Glomerular visceral epithelial cell (primary cell): ENCODE measurements at regions not wholly inside any gene's neighbourhood (a gene's known extent, or its start where the extent isn't known, plus 50 kb on each side); places are given as distances from the start of the nearest gene placed in this dataset.
"Not testable (repeated sequence)": the region's sequence is repeated elsewhere in the genome, so short reads cannot be mapped to it uniquely, and the experiment has no call there.

Source experiments
- DNase-seq: peaks from one replicate; pipeline ENCODE4 v3.0.0-alpha.2; 2016; ENCODE audit errors: extremely low spot score

DNA sequence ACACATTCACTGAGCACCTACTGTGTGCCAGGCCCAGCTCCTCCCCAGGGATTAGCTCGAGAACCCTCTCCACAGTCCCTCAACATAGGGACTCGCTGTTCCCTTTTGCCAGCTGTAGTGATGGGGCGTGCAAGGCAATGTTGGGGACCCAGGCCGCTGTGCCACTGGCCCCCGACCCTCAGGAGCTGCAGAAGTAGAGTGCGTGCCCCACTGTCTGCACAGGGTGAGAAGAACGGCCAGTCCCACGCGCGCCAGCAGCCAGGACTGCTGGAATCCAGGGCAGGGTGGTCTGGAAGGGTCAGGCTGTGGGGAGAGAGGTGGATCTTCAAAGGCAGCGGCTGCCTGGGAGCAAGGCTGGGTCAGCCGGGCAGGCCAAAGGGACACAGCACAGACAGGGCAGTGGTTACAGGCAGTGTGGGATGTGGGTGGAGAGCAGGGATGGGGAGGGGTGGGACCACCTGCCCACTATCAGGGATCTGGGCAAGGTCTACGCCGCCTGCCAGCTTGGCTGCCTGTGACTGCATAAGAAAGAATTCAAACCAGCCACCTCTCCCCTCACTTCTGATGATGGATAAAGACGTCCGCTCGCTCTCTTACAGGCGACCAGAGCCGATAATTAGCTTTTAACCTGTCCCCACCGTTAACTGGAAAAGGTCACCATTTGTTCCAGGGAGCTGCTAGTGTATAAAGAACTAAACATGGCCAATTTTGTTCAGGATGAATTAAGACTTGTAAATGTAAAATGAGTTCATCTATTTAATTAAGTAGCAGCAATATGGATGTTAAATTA lies 86.7 kb upstream of the GSE1 start:
- DNase-seq: no peak

DNA sequence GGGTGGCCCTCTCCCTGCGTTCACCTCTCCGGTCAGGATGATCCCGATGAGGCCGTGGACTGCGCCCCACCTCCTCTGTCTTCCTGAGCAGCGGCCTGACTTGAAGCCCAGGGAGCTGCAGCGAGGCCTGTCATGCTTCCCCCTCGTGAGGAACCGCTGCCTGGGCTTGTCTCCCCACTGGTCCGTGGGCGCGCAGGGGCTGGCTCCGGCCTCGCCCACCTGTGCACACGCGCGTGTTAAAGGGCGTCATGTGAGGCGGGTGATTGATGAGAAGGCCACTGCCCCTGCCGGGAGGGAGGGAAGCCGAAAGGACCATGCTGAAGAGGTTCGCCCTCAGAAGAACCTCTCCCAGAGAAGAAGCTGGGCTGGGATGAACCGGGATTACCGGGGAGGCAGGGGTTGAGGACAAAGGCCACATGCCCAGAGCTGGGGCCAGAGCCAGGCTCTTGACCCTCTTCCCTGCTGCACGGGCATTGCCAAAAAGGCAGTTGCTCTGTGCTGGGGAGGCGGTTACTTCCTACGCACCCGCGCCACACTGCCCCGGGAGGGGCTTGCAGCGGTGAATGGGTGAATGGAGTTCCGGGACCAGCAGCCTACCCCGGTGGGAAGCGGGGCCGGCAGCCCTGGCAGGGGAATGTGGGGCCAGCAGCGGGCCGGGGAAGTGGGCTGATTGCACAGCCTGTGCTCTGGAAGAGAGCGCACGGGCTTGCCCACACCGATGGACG lies 85.9 kb upstream of the GSE1 start:
- no peak for DNase-seq

DNA sequence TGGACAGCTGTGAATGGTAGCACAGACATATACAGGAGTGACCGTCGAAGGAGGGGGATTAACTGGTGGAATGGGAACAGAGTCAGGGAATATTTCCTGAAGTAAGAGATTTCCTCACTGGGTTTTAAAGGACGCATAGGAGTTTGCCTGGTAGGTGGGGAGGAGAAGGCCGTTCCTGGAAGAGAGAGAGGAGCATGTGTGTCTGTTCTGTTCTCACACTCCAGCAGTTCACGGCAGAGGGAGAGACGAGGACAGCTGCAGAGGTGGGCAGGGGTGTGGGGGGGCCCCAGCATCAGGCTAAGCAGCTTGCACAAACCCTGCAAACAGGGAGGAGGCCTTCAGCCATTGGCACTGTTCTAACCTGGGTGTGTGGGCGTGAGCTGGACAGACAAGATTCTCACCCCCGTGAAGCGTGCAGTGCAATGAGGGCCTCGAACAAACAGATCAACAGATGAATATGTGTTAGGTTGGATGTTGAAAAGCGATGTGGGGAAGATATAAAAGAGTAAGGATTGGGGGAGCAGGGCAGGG lies 85.3 kb upstream of the GSE1 start:
- DNase-seq: no peak

DNA sequence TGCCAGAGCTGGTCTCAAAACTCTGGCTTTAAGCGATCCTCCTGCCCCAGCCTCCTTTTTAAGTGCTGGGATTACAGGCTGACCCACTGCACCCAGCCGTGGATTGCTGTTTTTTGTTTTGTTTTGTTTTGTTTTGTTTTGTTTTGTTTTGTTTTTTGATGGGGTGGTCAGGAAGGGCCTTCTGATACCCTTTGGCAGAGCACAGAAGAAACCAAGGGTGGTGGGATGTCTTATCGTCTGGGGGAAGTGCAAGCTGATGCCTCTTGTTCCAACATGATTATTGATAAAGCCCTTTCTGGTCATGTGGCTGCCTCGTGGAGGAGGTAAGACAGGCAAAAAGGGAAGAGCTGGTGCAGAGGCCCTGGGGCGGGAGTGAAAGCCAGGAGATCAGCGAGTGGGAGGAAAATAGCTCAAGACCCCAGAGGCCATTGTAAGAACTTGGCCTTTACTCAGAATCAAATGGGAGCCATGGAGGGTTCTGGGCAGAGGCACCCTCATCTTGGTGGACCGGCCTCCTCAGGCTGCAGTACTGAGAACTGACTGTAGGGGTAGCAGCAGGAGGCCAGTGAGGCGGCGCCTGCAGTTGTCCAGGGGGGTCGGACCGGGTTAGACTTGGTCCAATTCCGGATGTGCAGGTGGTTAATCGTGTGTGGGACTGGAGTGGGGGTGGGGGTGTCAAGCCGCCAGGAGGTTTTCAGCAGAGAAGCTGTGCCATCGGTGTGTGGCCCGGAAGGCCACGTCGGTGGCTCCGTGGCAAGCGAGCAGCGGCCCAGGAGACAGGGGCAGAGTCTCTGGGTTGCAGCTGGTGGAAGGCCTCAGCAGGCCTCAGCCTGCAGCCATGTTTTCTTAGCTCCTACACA lies 84.4 kb upstream of the GSE1 start:
- no peak for DNase-seq

DNA sequence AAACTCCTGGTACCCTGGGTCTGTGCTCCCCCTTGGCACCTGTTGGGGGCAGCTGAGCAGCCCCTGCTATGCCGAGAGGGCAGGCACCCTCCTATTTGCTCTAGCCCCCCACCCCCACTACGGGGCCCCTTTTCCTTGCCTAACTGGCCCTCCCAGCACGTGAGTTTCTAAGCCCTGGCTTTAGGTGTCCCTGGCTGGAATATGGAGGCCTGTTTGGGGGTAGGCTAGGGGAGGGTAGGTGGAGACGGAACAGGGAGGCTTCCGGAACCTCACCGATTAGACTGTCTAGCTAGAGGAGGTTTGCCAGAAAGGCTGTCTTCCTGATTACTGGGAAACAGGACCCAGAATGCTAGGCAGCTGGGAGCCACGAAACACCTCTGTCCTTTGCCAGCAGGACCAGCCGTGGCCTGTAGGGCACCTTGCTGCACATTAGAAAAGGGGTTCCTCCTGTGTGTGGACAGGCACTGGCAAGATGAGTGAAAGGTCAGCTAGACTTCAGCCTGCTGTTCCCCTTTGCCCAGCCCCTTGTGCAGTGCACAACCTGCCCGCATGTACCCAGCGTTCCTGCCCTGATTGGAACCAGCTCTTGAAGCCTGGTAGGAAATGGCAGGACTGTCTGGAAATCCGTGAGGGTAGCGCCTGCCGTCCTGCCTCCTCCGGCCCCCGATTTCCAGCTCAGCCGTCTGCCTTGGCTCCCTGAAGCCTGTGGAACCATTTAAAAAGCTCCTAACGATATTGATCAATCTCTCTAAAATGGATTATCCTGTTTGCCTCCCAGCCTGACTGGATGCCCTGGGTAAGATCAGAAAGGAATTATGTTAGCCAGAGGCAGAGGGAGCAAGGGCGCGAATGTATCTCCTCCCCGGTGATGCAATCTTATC lies 83.4 kb upstream of the GSE1 start:
- DNase-seq: no peak

DNA sequence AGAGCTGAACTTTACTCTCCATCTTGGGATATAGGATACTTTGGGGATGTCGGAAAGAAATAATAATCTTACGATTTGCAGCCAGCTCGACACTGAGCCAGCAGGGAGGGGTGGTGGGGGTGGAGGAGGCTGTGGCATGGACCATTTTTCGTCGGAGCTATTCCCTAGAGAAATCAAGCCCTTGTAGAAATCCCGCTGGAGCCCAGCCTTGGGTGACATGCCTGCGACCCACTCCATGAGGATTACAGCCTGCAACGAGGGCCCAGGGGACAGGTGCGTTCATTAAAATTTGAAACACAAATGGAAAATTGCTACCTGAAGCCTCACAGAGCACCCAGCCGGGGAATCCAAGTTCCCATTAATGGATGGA lies 82.8 kb upstream of the GSE1 start:
- no peak for DNase-seq

DNA sequence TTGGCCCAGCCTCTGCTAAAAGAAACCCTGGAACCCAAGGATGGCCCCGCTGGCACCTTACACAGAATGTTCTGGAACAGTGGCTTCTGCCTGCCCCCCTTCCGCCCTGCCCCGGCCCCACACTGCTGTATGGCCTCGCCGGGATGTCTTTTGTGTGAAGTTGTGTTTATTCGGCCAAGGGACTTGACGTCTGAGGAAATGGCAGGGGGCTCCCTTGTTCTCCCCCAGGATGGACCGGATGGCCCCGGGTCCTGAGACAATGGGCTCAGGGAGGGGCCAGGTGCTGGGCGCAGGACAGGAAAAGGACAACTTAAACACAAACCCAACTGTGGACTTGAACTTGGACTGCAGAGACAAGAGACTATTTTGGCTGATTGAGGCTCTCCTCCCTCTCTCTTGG lies 81.6 kb upstream of the GSE1 start:
- no peak for DNase-seq

DNA sequence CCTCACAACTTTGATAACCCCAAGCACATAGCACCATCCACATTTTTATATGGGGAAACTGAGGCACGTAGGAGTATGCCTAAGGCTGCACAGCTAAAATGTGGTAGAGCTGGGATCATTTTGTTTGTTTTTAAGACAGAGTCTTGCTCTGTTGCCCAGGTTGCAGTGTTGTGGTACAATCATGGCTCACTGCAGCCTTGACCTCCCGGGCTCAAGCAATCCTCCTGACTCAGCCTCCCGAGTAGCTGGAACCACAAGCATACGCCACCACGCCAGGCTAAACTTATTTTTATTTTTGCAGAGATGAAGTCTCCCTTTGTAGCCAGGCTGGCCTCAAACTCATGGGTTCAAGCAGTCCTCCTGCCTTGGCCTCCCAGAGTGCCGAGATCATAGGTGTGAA lies 81.0 kb upstream of the GSE1 start:
- DNase-seq: no peak

DNA sequence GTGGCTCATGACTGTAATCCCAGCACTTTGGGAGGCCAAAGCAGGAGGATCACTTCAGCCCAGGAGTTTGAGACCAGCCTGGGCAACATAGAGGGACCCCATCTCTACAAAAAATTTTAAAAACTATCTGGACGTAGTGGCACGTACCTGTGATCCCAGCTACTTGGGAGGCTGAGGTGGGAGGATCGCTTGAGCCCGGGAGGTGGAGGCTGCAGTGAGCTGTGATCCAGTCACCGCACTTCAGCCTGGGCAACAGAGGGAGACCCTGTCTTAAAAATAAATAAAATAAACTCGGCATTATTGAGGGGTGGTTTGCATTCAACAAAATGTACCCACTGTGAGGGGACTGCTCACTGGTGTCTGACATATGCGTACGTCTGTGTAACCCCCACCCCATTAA lies 79.5 kb upstream of the GSE1 start:
- not testable (repeated sequence) for DNase-seq

DNA sequence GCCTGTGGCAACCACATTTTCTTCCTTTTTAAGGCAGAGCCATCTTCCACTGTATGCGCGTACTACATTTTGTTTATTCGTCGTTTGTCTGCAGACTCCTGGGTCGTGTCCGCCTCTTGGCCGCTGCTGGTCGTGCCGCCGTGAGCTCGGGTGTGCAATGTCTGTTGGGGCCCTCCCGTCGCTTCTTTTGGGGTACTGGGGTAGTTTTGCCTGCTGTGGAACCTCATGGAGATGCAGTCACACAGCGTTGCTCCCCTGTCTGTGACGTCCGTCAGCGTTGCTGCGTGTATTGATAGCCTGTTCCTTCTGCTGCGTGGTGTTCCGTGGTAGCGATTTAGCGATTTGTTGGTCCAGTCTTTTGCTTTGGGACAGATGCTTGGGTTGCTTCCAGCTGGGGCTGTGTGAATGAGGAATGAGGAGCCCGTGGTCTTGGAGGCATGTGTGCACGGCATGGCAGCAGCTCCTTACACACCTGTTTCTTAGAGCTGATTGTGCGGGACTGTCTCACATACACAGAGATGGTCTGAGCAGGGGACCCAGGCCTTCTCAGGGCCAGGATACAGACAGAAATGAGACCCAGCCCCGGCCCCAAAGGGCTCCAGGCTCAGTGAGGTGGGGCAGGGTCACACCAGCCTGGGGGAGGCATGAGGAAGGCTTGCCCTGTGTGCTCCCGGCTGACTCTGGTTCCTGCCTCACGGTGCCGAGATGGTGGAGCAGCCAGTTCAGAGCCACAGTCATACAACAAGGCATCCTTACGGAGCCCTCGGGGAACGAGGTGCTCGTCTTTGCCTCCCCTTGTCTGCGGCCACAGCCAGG lies 78.4 kb upstream of the GSE1 start:
- no peak for DNase-seq

DNA sequence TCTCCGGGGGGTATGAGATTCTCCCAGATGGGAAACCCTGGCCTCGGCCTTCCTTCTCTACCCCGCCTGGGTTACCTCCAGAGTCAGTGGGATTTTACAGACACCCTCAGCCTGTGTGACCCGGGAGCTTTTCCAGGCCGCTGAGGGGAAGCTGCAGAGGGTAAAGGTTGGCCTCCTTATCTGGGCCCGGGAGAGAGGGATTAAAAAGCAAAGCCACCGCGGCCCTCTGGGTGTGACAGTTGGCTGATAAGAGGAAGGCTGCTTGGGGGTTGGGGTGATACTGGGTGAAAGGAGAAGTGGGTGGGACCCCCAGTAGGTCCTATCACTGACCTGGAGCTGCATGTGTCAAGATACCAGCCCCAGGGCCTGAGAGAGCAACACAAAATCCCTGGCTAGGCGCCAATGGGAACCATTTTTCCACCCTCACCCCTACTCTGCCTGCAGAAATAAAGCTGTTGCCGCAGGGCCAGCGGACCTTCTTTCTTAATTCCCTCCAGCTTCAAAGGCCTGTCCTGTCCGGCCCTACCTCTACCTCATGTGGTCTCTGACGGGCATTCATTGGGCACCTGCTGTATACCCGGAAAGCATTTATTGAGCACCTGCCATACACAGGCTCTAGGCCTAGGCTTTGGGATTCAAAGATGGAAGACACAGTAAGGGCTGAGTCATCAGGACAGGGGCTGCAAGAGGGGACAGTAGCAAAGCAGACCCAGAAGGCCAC lies 77.6 kb upstream of the GSE1 start:
- no peak for DNase-seq

DNA sequence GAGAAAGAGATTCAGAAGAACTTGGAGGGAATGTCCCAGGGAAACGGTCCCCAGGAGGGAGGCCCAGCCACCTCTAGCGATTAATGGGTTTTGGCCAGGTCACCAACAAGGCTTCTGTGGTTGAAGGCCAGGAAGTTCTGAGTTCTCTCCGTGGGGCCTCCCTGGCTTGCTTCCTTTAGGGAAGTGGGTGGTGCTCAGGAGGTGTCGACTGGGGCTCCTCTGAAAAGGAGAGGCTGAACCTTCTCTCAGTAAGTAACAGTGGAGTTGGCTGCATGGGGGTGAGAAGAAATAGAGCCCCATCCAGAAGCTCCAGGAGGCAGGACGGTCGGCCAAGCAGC lies 77.1 kb upstream of the GSE1 start:
- no peak for DNase-seq

DNA sequence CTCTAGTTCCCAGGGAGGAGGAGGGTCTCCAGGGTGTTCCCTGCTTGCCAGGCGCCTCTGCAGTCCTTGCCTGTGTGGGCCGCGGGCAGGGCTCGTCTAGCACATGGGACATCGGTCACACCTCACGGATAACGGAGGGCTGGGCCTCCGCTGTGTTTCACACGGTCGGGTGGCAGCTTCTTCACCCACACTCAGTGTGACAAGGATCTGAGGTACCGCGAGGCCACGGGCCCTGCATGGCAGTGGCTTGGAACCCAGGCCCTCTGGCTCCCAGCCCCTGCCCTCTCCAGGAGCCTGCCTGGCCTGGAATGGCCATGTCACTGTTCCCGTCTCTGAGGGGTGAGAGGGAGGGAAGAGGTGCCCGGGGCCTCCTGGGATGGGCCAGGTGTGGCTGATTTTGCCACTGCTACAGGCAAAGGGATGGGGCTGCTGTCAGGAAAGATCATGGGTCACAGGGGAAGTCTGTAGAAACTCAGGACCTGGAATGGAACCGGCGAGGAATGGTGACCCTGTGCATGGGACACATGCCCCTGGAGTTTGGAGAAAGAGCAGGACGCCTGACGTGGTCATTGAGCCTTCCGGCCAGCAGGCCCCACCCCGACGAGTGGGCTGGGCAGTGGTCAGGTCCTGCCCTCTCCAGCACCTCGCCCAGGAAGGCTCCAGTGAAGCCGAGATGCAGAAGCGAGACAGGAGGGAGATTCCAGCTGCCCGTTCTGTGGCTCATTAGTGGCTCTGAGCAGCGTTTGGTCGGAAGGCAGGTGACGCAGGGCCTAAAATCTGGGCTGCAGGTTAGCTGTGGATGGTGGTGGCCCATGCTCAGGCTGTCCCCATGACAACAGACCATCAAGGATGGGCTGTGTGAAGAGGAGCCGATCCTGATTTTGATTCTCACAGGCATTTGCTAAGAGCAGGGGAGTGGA lies 76.5 kb upstream of the GSE1 start:
- DNase-seq: no peak

DNA sequence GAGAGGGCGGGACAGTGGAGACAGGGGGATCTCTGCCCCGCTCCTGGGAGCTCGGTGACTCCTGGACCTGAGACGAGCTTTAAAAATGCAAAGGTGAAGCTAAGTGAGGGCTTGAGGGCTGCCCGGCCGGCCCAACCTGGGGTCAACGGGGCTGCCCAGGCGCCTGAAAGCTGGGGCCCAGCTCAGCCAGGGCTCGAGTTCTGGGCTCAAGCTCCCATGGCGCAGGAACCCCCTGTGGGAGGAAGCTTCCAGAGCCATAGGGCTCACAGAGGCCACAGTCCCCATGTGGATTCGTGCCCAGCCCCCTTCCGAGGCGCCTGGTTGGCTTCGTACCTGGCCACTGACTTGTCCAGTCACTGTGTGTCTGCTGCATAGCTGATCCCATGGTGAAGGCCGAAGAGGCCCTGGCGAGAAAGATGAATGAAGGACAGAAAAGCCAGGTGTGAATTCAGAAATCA lies 75.8 kb upstream of the GSE1 start:
- DNase-seq: no peak

DNA sequence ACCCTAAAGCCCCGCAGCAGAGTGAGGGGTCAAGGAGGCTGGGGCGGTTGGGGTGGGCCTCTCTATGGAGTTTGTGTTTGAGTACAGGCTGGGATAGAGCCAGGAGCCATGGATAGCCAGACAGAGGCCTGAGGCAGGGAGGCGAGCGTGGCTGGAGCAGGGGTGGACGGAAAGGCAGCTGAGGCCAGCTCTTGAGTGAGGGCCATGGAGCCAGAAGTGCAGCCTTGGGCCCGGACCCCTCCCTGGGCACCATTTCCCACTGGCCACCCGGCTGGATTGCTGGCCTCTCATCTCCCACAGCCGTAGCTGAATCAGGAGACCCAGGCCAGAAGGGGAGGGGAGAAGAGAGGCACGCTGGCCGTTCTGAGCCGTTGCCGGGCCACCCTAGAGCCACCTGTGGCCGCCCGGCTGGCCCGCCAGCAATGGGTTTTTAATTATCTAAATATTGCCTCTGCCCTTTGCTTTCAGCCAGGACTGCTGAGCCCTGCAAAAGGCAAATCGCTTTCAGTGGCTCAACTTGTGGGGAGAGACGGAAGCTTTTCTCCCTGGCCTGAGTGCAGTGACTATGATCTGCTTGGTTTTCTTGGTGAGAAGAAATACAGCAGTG lies 75.2 kb upstream of the GSE1 start:
- DNase-seq: no peak

DNA sequence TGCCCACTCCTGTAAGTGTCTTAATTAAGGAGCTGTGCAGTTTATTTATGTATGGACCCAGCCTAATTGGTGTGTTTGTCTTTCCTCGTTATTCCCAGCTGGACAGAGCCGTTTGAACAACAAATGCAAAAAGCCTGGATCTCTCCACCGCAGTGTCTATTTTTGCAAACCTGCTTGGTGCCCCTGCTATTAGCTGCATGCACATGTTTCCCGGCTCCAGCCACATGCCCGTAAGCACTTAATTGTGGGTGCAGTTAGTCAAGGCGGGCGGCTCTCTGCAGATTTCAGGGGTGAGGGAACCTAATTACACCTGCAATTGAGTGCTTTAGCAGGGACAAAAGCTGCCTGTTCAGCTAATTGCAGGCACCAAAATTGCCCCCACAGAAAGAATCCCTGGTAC lies 74.0 kb upstream of the GSE1 start:
- no peak for DNase-seq

DNA sequence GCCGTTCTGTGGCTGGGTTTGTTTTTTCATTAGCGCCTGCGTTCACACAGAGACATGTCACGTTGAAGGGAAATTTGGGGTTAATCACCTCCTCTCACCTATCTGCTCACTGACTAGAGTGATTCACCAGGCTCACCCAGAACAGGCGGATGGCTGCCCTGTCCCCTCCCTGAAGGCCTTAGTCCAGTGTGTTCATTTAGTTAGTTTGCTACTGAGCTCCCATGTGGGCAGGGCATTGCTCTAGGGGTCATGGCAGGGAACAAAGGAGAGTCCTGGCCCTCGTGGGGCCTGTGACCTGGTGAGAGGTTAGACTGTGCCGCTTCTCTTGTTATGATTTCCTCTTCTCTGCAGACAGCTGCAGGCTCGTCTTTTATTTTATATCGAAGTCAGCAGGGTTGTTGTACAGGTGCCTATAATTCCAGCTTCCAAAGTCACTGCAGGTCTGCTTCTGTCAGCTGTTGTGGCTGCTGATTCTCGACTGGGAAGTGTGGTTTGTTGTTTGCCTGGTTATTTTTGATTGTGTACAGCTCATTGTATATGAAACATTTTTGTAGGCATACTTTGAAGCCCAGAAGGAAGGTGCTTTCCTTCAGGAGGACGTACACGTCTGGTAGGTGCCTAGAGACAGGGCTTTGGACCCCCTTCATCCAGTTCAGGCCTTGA lies 73.4 kb upstream of the GSE1 start:
- DNase-seq: no peak

DNA sequence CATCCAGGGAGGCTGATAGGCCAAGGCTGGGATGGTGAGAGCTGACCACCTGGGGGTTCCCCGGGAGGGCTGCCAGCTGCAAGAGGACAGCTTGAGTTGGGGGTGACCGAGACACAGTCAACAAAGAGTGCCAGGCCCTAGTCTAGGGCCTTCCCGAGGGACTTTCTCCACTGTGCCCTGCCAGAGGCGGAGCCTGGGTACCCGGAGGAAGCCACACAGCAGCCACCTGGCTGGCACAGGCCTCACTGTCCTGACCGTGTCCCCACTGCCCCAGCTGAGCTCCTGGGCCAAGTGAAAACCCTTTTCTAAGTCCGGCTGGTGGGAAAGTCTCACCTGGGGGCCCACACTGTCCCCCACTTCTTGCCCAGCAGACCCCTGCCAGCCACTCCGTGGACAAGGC lies 71.9 kb upstream of the GSE1 start:
- no peak for DNase-seq
